ENCODE measurements at regions not wholly inside any gene's neighbourhood (a gene's known extent, or its start where the extent isn't known, plus 50 kb on each side); places are given as distances from the start of the nearest gene placed in this dataset.

DNA sequence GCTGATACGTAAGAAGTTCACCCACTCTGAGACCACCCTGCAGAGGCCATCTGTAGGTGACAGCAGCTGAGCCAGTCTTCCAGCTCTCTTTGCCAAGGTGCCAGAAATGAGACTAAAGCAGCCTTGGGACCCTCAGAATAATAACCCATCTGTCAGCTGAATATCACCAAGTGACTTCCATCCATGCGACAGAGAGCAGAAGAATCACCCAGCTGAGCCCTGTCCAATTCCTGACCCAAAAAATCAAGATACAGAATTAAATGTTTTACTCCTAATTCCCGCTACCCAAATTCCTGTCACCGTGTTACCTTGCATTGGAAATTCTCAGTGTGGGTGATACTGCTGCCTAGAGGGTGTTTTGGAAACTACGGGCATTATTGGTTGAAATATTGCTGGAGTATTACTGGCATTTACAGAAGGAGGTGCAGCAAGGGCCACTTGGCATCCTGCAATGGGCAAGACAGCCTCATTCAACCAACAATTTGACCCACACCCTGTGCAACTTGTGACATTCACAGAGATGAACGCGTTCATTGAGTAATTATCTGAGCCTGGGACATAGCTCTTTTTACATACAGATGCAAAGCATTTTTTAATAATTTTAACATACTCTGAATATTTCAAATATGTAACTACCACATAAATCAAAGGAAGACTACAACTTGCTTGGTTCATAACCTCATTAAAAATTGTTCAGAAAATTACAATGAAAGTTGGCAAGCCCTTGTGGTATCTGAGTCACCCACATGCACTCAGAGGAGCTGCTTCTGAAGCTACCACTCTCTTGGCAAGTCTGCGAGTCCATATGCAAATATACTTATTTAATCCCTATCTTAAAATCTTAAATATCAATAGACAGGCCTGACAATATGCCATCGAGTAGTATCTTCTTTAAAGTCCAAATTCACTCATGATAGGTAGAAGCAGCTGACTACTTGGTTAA lies 126.6 kb downstream of the C16orf95 start:
- Histone ChIP-seq H3K9ac (ENCODE audit: low read depth in 1 of 2, low read length in 2 of 2) (no peak overlapping the region), H3K4me3 (ENCODE audit: low read depth in 1 of 3, low read length in 3 of 3) (no peak overlapping the region), H3K27ac (ENCODE audit: low read depth in 1 of 2, low read length in 2 of 2) (no peak overlapping the region), H3K36me3 (ENCODE audit: control insufficient read depth in 4 of 4, insufficient read depth in 3 of 4, low read depth in 1 of 4, low read length in 3 of 4) (no peaks in the 10 kb centered on the region), H3K27me3 (ENCODE audit: control insufficient read depth in 4 of 4, insufficient read depth in 4 of 4, low read length in 3 of 4) (no peaks in the 10 kb centered on the region), H3K4me1 (ENCODE audit: control insufficient read depth in 4 of 4, insufficient read depth in 4 of 4, low read length in 3 of 4) (no peaks in the 10 kb centered on the region), H3K9me3 (ENCODE audit: control insufficient read depth in 4 of 4, low read length in 3 of 4) (peaks cover 0 to 9% (median 2%) of the 10 kb centered on the region in 4 donors)
- no peak for TF ChIP-seq RAD21 (IDR thresholded peaks at IDR 0.05)
- TF ChIP-seq, protein P1, sequence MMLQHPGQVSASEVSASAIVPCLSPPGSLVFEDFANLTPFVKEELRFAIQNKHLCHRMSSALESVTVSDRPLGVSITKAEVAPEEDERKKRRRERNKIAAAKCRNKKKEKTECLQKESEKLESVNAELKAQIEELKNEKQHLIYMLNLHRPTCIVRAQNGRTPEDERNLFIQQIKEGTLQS (IDR thresholded peaks at IDR 0.05): no peak
- TF ChIP-seq, protein P2, sequence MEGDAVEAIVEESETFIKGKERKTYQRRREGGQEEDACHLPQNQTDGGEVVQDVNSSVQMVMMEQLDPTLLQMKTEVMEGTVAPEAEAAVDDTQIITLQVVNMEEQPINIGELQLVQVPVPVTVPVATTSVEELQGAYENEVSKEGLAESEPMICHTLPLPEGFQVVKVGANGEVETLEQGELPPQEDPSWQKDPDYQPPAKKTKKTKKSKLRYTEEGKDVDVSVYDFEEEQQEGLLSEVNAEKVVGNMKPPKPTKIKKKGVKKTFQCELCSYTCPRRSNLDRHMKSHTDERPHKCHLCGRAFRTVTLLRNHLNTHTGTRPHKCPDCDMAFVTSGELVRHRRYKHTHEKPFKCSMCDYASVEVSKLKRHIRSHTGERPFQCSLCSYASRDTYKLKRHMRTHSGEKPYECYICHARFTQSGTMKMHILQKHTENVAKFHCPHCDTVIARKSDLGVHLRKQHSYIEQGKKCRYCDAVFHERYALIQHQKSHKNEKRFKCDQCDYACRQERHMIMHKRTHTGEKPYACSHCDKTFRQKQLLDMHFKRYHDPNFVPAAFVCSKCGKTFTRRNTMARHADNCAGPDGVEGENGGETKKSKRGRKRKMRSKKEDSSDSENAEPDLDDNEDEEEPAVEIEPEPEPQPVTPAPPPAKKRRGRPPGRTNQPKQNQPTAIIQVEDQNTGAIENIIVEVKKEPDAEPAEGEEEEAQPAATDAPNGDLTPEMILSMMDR (IDR thresholded peaks at IDR 0.05; ENCODE audit: low read depth, low read length, missing input control): no peak
- no peak for TF ChIP-seq HNF4A (conservative IDR thresholded peaks at IDR 0.05)
- TF ChIP-seq GABPA (IDR thresholded peaks at IDR 0.05 in 1 of 2, conservative IDR thresholded peaks at IDR 0.05 in 1 of 2): no peak
- TF ChIP-seq YY1 (IDR thresholded peaks at IDR 0.05): no peak
- TF ChIP-seq JUND (IDR thresholded peaks at IDR 0.05): no peak
- TF ChIP-seq, protein P3, sequence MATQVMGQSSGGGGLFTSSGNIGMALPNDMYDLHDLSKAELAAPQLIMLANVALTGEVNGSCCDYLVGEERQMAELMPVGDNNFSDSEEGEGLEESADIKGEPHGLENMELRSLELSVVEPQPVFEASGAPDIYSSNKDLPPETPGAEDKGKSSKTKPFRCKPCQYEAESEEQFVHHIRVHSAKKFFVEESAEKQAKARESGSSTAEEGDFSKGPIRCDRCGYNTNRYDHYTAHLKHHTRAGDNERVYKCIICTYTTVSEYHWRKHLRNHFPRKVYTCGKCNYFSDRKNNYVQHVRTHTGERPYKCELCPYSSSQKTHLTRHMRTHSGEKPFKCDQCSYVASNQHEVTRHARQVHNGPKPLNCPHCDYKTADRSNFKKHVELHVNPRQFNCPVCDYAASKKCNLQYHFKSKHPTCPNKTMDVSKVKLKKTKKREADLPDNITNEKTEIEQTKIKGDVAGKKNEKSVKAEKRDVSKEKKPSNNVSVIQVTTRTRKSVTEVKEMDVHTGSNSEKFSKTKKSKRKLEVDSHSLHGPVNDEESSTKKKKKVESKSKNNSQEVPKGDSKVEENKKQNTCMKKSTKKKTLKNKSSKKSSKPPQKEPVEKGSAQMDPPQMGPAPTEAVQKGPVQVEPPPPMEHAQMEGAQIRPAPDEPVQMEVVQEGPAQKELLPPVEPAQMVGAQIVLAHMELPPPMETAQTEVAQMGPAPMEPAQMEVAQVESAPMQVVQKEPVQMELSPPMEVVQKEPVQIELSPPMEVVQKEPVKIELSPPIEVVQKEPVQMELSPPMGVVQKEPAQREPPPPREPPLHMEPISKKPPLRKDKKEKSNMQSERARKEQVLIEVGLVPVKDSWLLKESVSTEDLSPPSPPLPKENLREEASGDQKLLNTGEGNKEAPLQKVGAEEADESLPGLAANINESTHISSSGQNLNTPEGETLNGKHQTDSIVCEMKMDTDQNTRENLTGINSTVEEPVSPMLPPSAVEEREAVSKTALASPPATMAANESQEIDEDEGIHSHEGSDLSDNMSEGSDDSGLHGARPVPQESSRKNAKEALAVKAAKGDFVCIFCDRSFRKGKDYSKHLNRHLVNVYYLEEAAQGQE (IDR thresholded peaks at IDR 0.05): no peak
- TF ChIP-seq NR2F2 (IDR thresholded peaks at IDR 0.05): no peak
- TF ChIP-seq, protein P4, sequence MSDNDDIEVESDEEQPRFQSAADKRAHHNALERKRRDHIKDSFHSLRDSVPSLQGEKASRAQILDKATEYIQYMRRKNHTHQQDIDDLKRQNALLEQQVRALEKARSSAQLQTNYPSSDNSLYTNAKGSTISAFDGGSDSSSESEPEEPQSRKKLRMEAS (IDR thresholded peaks at IDR 0.05): no peak
- TF ChIP-seq FOXA1 (IDR thresholded peaks at IDR 0.05): no peak
- TF ChIP-seq EGR1 (IDR thresholded peaks at IDR 0.05; ENCODE audit: low read depth in 2 of 2): no peak
- TF ChIP-seq SP1 (IDR thresholded peaks at IDR 0.05): no peak
- TF ChIP-seq FOXA2 (IDR thresholded peaks at IDR 0.05): no peak
- no peak for TF ChIP-seq HNF4G (IDR thresholded peaks at IDR 0.05)
- TF ChIP-seq TAF1 (conservative IDR thresholded peaks at IDR 0.05): no peak
- no peak for DNase-seq (ENCODE audit: low spot score)
- WGBS: 92% methylated on average over 9 of the region's 9 CpGs

DNA sequence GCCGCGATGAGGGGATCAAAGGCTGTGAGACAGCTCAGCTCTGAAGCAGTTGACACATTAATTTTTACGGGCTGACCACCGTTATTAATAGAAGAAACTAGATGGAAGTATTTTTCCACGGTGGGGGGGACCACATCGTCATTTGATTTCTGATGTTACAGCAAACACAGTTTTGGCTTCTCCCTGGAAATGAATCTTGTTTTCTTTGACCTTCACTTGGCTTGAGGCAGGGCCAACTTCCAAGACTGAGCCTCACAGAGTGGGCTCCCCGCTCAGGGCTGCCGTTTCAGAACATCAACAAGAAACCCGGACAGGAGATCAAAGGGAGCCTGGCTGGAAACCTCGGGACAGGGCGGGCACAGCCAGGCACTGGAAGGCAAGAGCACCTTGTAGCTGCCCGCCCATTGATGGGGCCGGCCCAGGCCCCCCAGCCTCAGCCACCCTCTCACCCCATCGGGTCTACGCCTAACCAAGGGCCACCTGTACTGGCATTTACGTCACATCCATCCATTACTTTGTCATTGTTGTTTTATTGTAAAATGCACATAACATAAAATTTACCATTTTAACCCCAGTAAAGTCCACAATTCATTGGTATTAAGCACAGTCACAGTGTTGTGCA lies 124.6 kb downstream of the C16orf95 start:
- H3K9ac ChIP-seq (ENCODE audit: low read depth in 1 of 2, low read length in 2 of 2): no peak overlapping the region
- no peaks in the 10 kb centered on the region for H3K4me1 ChIP-seq (ENCODE audit: control insufficient read depth in 4 of 4, insufficient read depth in 4 of 4, low read length in 3 of 4)
- no peak overlapping the region for H3K4me3 ChIP-seq (ENCODE audit: low read depth in 1 of 3, low read length in 3 of 3)
- H3K9me3 ChIP-seq (ENCODE audit: control insufficient read depth in 4 of 4, low read length in 3 of 4): peaks cover 0 to 9% (median 2%) of the 10 kb centered on the region in 4 donors
- no peak for DNase-seq (ENCODE audit: low spot score)
- H3K36me3 ChIP-seq (ENCODE audit: control insufficient read depth in 4 of 4, insufficient read depth in 3 of 4, low read depth in 1 of 4, low read length in 3 of 4): no peaks in the 10 kb centered on the region
- H3K27me3 ChIP-seq (ENCODE audit: control insufficient read depth in 4 of 4, insufficient read depth in 4 of 4, low read length in 3 of 4): no peaks in the 10 kb centered on the region
- 84% methylated on average over 16 of the region's 16 CpGs for WGBS
- H3K27ac ChIP-seq (ENCODE audit: low read depth in 1 of 2, low read length in 2 of 2): no peak overlapping the region
- TF ChIP-seq, protein P5, sequence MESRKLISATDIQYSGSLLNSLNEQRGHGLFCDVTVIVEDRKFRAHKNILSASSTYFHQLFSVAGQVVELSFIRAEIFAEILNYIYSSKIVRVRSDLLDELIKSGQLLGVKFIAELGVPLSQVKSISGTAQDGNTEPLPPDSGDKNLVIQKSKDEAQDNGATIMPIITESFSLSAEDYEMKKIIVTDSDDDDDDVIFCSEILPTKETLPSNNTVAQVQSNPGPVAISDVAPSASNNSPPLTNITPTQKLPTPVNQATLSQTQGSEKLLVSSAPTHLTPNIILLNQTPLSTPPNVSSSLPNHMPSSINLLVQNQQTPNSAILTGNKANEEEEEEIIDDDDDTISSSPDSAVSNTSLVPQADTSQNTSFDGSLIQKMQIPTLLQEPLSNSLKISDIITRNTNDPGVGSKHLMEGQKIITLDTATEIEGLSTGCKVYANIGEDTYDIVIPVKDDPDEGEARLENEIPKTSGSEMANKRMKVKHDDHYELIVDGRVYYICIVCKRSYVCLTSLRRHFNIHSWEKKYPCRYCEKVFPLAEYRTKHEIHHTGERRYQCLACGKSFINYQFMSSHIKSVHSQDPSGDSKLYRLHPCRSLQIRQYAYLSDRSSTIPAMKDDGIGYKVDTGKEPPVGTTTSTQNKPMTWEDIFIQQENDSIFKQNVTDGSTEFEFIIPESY (IDR thresholded peaks at IDR 0.05): no peak
- TF ChIP-seq, protein P3 (IDR thresholded peaks at IDR 0.05): no peak
- TF ChIP-seq FOXA1 (IDR thresholded peaks at IDR 0.05) (no peak), RAD21 (IDR thresholded peaks at IDR 0.05) (no peak), SP1 (IDR thresholded peaks at IDR 0.05) (no peak), EGR1 (IDR thresholded peaks at IDR 0.05; ENCODE audit: low read depth in 2 of 2) (no peak), TAF1 (conservative IDR thresholded peaks at IDR 0.05) (no peak), YY1 (IDR thresholded peaks at IDR 0.05) (no peak)
- TF ChIP-seq, protein P1 (IDR thresholded peaks at IDR 0.05): no peak
- TF ChIP-seq, protein P4 (IDR thresholded peaks at IDR 0.05): no peak

Measured in liver (tissue), 8 donors.